Ishikawa (cell line): ENCODE measurements at regions not wholly inside any gene's neighbourhood (a gene's known extent, or its start where the extent isn't known, plus 50 kb on each side); places are given as distances from the start of the nearest gene placed in this dataset.

ENCODE experiments used
- EP300 ChIP-seq: IDR thresholded peaks from 2 replicates; pipeline ENCODE4 v1.6.1; 2012; ENCODE audit warnings: borderline replicate concordance
- RAD21 ChIP-seq: IDR thresholded peaks from 2 replicates; pipeline ENCODE4 v1.6.1; 2012; ENCODE audit warnings: low read depth
- TEAD4 ChIP-seq: IDR thresholded peaks from 2 replicates; pipeline ENCODE4 v1.6.1; 2012
- TF ChIP-seq, protein P1 (sequence below): IDR thresholded peaks from 2 replicates; pipeline ENCODE4 v1.6.1; 2012; ENCODE audit warnings: low read depth, mild to moderate bottlenecking
- TF ChIP-seq, protein P2 (sequence below): IDR thresholded peaks from 2 replicates; pipeline ENCODE4 v1.6.1; 2012

GRCh38 chr10:130409931-130410330, 273.7 kb downstream of the GLRX3 start:
- TF ChIP-seq, protein P1, sequence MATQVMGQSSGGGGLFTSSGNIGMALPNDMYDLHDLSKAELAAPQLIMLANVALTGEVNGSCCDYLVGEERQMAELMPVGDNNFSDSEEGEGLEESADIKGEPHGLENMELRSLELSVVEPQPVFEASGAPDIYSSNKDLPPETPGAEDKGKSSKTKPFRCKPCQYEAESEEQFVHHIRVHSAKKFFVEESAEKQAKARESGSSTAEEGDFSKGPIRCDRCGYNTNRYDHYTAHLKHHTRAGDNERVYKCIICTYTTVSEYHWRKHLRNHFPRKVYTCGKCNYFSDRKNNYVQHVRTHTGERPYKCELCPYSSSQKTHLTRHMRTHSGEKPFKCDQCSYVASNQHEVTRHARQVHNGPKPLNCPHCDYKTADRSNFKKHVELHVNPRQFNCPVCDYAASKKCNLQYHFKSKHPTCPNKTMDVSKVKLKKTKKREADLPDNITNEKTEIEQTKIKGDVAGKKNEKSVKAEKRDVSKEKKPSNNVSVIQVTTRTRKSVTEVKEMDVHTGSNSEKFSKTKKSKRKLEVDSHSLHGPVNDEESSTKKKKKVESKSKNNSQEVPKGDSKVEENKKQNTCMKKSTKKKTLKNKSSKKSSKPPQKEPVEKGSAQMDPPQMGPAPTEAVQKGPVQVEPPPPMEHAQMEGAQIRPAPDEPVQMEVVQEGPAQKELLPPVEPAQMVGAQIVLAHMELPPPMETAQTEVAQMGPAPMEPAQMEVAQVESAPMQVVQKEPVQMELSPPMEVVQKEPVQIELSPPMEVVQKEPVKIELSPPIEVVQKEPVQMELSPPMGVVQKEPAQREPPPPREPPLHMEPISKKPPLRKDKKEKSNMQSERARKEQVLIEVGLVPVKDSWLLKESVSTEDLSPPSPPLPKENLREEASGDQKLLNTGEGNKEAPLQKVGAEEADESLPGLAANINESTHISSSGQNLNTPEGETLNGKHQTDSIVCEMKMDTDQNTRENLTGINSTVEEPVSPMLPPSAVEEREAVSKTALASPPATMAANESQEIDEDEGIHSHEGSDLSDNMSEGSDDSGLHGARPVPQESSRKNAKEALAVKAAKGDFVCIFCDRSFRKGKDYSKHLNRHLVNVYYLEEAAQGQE = no peak
- TF ChIP-seq, protein P2, sequence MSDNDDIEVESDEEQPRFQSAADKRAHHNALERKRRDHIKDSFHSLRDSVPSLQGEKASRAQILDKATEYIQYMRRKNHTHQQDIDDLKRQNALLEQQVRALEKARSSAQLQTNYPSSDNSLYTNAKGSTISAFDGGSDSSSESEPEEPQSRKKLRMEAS = no peak
- TF ChIP-seq RAD21 (no peak), EP300 (no peak), TEAD4 (no peak)
